ENCODE measurements at regions not wholly inside any gene's neighbourhood (a gene's known extent, or its start where the extent isn't known, plus 50 kb on each side); places are given as distances from the start of the nearest gene placed in this dataset.

DNA sequence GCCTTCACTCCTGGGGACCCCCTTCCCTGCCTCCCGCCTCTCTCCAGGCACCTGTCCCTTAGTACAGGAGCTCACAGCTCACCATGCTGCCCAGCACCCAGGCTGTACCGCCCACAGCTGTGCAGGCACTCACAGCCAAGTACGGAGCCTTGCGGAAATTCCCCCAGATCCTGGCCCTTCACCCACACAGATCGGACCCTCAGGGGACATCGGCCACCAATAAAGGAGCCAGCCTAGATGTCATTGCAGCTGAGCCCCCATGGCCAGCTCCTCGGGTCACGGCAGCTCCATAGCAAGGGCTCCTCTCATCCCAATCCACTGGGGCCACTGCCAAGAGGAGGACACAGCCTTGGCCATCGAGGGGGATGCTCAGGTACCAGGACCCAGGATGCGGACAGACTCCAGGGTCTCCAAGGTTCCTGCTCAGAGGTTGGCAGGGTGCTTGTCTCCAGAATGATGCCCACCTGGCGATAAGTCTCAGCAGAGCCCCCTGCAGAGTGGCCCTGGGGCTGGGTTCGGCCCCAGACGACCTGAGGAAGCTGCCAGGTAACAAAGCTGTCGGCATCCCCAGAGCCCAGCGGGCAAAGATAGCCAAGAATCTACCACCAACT, 82.3 kb downstream of the YTHDF1 start:
- TF ChIP-seq, protein P1, sequence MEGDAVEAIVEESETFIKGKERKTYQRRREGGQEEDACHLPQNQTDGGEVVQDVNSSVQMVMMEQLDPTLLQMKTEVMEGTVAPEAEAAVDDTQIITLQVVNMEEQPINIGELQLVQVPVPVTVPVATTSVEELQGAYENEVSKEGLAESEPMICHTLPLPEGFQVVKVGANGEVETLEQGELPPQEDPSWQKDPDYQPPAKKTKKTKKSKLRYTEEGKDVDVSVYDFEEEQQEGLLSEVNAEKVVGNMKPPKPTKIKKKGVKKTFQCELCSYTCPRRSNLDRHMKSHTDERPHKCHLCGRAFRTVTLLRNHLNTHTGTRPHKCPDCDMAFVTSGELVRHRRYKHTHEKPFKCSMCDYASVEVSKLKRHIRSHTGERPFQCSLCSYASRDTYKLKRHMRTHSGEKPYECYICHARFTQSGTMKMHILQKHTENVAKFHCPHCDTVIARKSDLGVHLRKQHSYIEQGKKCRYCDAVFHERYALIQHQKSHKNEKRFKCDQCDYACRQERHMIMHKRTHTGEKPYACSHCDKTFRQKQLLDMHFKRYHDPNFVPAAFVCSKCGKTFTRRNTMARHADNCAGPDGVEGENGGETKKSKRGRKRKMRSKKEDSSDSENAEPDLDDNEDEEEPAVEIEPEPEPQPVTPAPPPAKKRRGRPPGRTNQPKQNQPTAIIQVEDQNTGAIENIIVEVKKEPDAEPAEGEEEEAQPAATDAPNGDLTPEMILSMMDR (IDR thresholded peaks at IDR 0.05): no peak
- TF ChIP-seq POLR2A (IDR thresholded peaks at IDR 0.05): no peak
